Neural cell (in vitro differentiated cells): ENCODE measurements at regions not wholly inside any gene's neighbourhood (a gene's known extent, or its start where the extent isn't known, plus 50 kb on each side); places are given as distances from the start of the nearest gene placed in this dataset.

Experiments
- EP300 ChIP-seq: fragments of 450-650 bp; conservative IDR thresholded peaks from 2 replicates; pipeline ENCODE4 v1.6.1; 2014; ENCODE audit warnings: antibody characterized with exemption, mild to moderate bottlenecking, moderate library complexity; ENCODE audit not compliant: poor library complexity, severe bottlenecking
- EZH2 ChIP-seq: fragments of 200-600, 300-800 bp; shearing (Covaris generic), sonication (generic); IDR thresholded peaks from 2 replicates; pipeline ENCODE4 v1.6.1; 2014; ENCODE audit warnings: antibody characterized with exemption, low read length, borderline replicate concordance, mild to moderate bottlenecking; ENCODE audit not compliant: insufficient read depth, poor library complexity, severe bottlenecking
- MXI1 ChIP-seq: fragments of 450-650 bp; conservative IDR thresholded peaks from 2 replicates; pipeline ENCODE4 v1.6.1; 2014; ENCODE audit warnings: antibody characterized with exemption, mild to moderate bottlenecking; ENCODE audit not compliant: poor library complexity, severe bottlenecking
- POLR2AphosphoS5 ChIP-seq: IDR thresholded peaks from 2 replicates; pipeline ENCODE4 v1.6.1; 2012
- RAD21 ChIP-seq: fragments of 450-650 bp; conservative IDR thresholded peaks from 2 replicates; pipeline ENCODE4 v1.6.1; 2014; ENCODE audit warnings: antibody characterized with exemption, mild to moderate bottlenecking, moderate library complexity
- SMC3 ChIP-seq: fragments of 450-650 bp; conservative IDR thresholded peaks from 2 replicates; pipeline ENCODE4 v1.6.1; 2014; ENCODE audit warnings: antibody characterized with exemption, mild to moderate bottlenecking, moderate library complexity; ENCODE audit not compliant: poor library complexity
- TAF1 ChIP-seq: IDR thresholded peaks from 2 replicates; pipeline ENCODE4 v1.6.1; 2012; ENCODE audit warnings: low read depth
- TF ChIP-seq, protein P1 (sequence below): fragments of 450-650 bp; IDR thresholded peaks from 2 replicates; pipeline ENCODE4 v1.5.1; 2014; ENCODE audit warnings: antibody characterized with exemption, mild to moderate bottlenecking, moderate library complexity; ENCODE audit not compliant: poor library complexity, severe bottlenecking
- TF ChIP-seq, protein P2 (sequence below): IDR thresholded peaks from 2 replicates; pipeline ENCODE4 v1.6.1; 2012; ENCODE audit warnings: borderline replicate concordance

DNA sequence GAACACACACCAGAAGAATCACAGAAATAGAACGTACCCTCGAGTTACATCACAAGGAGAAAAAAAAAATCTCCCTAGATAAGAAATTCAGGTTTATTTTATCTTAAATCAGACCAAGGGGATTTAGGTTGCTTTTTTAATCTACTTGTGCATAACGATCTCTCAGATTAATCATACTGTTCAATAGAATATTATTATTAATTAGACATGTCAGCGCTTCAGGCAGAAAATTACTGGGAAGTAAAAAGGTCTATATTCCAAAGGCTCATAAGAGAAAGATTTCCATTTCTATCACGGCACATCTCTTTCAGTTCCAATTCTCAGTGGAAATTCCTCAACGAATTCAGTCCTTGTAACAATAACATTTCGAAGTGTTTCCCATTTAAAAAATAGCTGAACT lies 77.7 kb upstream of the PSMD7 start:
- TF ChIP-seq, protein P1, sequence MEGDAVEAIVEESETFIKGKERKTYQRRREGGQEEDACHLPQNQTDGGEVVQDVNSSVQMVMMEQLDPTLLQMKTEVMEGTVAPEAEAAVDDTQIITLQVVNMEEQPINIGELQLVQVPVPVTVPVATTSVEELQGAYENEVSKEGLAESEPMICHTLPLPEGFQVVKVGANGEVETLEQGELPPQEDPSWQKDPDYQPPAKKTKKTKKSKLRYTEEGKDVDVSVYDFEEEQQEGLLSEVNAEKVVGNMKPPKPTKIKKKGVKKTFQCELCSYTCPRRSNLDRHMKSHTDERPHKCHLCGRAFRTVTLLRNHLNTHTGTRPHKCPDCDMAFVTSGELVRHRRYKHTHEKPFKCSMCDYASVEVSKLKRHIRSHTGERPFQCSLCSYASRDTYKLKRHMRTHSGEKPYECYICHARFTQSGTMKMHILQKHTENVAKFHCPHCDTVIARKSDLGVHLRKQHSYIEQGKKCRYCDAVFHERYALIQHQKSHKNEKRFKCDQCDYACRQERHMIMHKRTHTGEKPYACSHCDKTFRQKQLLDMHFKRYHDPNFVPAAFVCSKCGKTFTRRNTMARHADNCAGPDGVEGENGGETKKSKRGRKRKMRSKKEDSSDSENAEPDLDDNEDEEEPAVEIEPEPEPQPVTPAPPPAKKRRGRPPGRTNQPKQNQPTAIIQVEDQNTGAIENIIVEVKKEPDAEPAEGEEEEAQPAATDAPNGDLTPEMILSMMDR = no peak
- TF ChIP-seq POLR2AphosphoS5 (no peak), EZH2 (no peak), TAF1 (no peak), SMC3 (no peak), RAD21 (no peak), MXI1 (no peak), EP300 (no peak)
- TF ChIP-seq, protein P2, sequence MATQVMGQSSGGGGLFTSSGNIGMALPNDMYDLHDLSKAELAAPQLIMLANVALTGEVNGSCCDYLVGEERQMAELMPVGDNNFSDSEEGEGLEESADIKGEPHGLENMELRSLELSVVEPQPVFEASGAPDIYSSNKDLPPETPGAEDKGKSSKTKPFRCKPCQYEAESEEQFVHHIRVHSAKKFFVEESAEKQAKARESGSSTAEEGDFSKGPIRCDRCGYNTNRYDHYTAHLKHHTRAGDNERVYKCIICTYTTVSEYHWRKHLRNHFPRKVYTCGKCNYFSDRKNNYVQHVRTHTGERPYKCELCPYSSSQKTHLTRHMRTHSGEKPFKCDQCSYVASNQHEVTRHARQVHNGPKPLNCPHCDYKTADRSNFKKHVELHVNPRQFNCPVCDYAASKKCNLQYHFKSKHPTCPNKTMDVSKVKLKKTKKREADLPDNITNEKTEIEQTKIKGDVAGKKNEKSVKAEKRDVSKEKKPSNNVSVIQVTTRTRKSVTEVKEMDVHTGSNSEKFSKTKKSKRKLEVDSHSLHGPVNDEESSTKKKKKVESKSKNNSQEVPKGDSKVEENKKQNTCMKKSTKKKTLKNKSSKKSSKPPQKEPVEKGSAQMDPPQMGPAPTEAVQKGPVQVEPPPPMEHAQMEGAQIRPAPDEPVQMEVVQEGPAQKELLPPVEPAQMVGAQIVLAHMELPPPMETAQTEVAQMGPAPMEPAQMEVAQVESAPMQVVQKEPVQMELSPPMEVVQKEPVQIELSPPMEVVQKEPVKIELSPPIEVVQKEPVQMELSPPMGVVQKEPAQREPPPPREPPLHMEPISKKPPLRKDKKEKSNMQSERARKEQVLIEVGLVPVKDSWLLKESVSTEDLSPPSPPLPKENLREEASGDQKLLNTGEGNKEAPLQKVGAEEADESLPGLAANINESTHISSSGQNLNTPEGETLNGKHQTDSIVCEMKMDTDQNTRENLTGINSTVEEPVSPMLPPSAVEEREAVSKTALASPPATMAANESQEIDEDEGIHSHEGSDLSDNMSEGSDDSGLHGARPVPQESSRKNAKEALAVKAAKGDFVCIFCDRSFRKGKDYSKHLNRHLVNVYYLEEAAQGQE = no peak
